ENCODE measurements at regions not wholly inside any gene's neighbourhood (a gene's known extent, or its start where the extent isn't known, plus 50 kb on each side); places are given as distances from the start of the nearest gene placed in this dataset.

DNA sequence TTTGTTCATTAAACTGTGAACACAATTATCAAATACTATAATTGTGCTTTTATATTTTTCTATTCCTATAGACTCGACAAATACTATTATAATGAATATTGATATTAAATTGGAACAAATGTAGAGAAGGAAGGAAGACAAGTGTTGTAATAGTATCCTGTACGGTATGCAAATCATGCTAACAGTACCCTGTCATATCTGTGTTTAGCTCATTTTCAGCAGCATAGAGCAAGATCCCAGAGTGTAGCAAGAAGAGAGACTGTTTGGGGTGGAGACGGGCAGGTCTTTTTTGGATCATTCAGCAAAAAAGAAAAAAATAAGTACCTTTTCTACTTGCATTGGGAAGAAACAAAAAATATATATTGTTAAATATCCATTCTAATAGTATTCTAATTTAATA lies 224.1 kb downstream of the TPRG1 start:
- no peak overlapping the region for H3K4me3 ChIP-seq (ENCODE audit: low read depth, low read length)
- DNase-seq (ENCODE audit: low read depth), result no peak
- TF ChIP-seq, protein P1, sequence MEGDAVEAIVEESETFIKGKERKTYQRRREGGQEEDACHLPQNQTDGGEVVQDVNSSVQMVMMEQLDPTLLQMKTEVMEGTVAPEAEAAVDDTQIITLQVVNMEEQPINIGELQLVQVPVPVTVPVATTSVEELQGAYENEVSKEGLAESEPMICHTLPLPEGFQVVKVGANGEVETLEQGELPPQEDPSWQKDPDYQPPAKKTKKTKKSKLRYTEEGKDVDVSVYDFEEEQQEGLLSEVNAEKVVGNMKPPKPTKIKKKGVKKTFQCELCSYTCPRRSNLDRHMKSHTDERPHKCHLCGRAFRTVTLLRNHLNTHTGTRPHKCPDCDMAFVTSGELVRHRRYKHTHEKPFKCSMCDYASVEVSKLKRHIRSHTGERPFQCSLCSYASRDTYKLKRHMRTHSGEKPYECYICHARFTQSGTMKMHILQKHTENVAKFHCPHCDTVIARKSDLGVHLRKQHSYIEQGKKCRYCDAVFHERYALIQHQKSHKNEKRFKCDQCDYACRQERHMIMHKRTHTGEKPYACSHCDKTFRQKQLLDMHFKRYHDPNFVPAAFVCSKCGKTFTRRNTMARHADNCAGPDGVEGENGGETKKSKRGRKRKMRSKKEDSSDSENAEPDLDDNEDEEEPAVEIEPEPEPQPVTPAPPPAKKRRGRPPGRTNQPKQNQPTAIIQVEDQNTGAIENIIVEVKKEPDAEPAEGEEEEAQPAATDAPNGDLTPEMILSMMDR (IDR thresholded peaks at IDR 0.05; ENCODE audit: low read depth, low read length, missing control alignments), result no peak

DNA sequence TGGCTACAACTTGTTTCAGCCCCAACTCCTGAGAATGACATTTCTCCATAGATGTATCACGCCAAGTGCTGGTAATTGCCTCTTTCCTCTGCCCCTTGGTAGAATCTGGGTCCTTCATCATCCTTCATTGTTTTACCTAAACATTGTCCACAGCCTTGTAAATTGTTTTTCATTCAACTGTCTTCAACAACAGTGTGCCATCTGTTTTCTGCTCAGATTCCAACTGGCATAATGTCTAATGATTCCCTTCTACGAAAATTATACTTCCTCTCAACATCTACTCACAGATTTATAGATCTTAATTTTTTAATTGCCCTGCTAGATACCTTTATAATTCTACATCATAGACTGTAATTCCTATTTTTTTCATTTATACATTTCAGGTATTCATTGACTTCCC lies 226.9 kb downstream of the TPRG1 start:
- no peak for DNase-seq (ENCODE audit: low read depth)
- no peak overlapping the region for H3K4me3 ChIP-seq (ENCODE audit: low read depth, low read length)
- TF ChIP-seq, protein P1 (IDR thresholded peaks at IDR 0.05; ENCODE audit: low read depth, low read length, missing control alignments), result no peak

DNA sequence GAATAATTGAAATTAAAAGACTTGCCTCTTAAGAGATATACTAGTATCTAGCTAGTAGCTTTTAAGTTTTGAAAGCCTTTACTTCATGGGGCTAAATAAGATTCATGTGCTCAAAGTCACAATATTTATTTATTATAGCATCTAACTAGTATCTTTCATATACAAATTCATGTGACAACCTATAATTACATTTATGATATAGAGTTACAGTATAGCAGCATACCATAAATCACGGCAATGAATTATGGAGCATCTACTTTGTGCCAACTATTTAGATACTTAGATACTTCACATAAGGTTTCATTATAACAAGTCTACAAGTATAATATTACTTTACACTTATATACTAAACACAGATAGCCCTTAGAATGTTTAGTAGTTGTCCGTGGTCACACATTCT lies 229.4 kb downstream of the TPRG1 start:
- no peak overlapping the region for H3K4me3 ChIP-seq (ENCODE audit: low read depth, low read length)
- DNase-seq (ENCODE audit: low read depth), result no peak
- TF ChIP-seq, protein P1 (IDR thresholded peaks at IDR 0.05; ENCODE audit: low read depth, low read length, missing control alignments), result no peak

DNA sequence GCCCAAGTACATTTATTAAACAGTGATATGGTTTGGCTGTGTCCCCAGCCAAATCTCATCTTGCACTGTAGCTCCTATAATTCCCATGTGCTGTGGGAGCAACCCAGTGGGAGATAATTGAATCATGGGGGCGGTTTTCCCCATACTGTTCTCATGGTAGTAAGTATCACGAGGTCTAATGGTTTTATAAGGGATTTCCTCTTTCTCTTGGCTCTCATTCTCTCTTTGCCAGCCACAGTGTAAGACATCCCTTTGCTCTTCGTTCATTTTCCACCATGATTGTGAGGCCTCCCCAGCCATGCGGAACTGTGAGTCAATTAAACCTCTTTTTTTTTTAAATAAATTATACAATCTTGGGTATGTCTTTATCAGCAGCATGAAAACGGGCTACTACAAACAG lies 228.0 kb upstream of the TP63 start:
- H3K4me3 ChIP-seq (ENCODE audit: low read depth, low read length), result no peak overlapping the region
- no peak for DNase-seq (ENCODE audit: low read depth)
- TF ChIP-seq, protein P1 (IDR thresholded peaks at IDR 0.05; ENCODE audit: low read depth, low read length, missing control alignments), result no peak

DNA sequence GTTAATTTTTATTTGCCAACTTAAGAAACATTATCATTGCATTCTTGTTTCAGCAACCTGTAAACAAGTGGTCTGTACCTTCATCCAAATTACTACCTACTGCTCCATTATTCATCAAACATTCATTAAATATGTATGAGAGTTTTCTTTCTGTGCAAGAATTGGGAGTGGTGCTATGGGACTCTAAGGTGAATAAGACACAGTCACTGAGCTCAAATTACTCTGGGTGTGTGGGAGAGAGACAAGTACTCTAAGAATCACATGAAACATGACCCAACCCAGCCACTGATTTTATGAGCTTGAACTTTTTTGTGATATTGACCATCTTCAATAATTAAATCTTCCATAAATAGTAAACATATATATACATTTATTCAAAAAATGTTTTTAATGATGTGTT lies 227.2 kb upstream of the TP63 start:
- no peak for DNase-seq (ENCODE audit: low read depth)
- H3K4me3 ChIP-seq (ENCODE audit: low read depth, low read length), result no peak overlapping the region
- TF ChIP-seq, protein P1 (IDR thresholded peaks at IDR 0.05; ENCODE audit: low read depth, low read length, missing control alignments), result no peak

DNA sequence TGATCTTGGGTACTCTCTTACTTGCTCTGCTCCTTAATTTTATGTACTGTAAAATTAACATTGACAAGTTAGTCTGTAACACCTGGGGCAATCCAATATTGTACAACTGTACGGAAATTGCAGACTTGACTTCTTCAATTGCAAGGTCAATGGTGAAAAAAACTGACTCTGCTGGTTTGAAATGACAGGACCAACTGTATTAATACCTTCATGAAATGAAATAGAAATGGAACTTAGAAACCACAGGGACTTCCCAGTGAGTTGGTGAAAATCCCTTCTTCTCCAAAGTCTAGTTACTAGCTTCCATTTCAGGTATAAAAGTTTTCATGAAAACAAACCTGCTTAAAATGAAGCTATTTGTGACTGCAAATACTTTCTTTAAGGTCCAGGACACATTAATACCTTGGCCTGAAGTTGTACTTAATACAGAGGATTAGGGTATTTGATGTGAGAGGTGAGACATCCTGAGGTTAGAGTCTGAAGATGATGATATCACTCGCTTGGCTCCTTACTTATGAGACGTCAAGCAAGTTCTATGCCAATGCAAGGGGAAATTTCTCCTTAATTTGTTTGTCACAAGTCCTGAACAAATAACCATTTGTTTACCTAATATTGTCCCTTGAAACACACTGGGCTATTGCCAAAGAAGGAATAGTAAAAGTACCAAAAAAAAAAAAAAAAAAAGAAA lies 226.2 kb upstream of the TP63 start:
- no peak overlapping the region for H3K4me3 ChIP-seq (ENCODE audit: low read depth, low read length)
- TF ChIP-seq, protein P1 (IDR thresholded peaks at IDR 0.05; ENCODE audit: low read depth, low read length, missing control alignments), result no peak
- no peak for DNase-seq (ENCODE audit: low read depth)

DNA sequence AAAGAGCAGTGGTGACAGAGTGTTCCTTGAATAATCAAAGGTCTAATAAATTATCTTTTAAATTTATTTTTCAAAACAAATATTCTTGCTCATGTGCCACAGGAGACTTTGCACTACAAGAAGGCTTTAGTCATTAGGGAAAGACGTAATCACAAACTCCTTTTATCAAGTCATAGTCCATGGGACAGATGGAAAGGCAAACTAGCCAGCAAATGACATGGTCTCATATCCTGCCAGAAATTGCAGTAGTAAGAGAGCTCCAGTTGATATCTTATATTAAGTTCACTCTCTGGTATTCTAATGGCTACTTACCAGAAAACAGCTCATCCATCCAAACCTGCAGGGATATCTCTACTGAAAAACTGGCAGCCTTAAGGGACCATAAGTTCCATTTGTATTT lies 225.0 kb upstream of the TP63 start:
- no peak overlapping the region for H3K4me3 ChIP-seq (ENCODE audit: low read depth, low read length)
- DNase-seq (ENCODE audit: low read depth), result no peak
- TF ChIP-seq, protein P1 (IDR thresholded peaks at IDR 0.05; ENCODE audit: low read depth, low read length, missing control alignments), result no peak
